Natural killer cell (primary cell): ENCODE measurements at regions not wholly inside any gene's neighbourhood (a gene's known extent, or its start where the extent isn't known, plus 50 kb on each side); places are given as distances from the start of the nearest gene placed in this dataset.

Experiments used
- ATAC-seq, 3 donors: fragments of 150-1000 bp in 2 of 3; fragments of 200-7000 bp in 1 of 3; cut with Tn5 transposase; 1 replicate in 1 of 3; 2 replicates in 2 of 3; pipeline ENCODE4 v1.10.0; 2021; ENCODE audit warnings: mild to moderate bottlenecking in 2 of 3, moderate library complexity in 2 of 3
- DNase-seq, 2 donors: peaks; one replicate each; pipeline versions ENCODE4 v3.0.0 to v3.0.0-alpha.2; 2013 to 2021; ENCODE audit warnings: mixed read lengths in 1 of 2
- H3K27ac ChIP-seq: one replicate; pipeline ENCODE4 v1.5.1; 2013; ENCODE audit warnings: mild to moderate bottlenecking, low read length
- H3K27me3 ChIP-seq: one replicate; pipeline ENCODE4 v1.6.1; 2013; ENCODE audit warnings: low read length; ENCODE audit not compliant: control insufficient read depth, insufficient read depth
- H3K36me3 ChIP-seq: one replicate; pipeline ENCODE4 v1.6.1; 2013; ENCODE audit warnings: low read length; ENCODE audit not compliant: control insufficient read depth, insufficient read depth
- H3K4me1 ChIP-seq: one replicate; pipeline ENCODE4 v1.6.1; 2013; ENCODE audit warnings: low read length; ENCODE audit not compliant: control insufficient read depth, insufficient read depth
- H3K4me3 ChIP-seq: one replicate; pipeline ENCODE4 v1.5.1; 2013; ENCODE audit warnings: low read length
- H3K9me3 ChIP-seq: one replicate; pipeline ENCODE4 v1.6.1; 2013; ENCODE audit warnings: low read length; ENCODE audit not compliant: control insufficient read depth, insufficient read depth
- H3K27ac Mint-ChIP-seq, 2 donors: one replicate each; pipeline ENCODE4 v1.8.0; 2022; ENCODE audit warnings: mild to moderate bottlenecking in 2 of 2, mixed read lengths in 2 of 2, moderate library complexity in 1 of 2
- H3K27me3 Mint-ChIP-seq, 2 donors: one replicate each; pipeline ENCODE4 v1.8.0; 2022; ENCODE audit warnings: low read depth in 2 of 2, mixed read lengths in 2 of 2
- H3K36me3 Mint-ChIP-seq: one replicate; pipeline ENCODE4 v1.8.0; 2022; ENCODE audit warnings: mixed read lengths
- H3K4me1 Mint-ChIP-seq, 2 donors: one replicate each; pipeline ENCODE4 v1.8.0; 2022; ENCODE audit warnings: mixed read lengths in 2 of 2
- H3K4me3 Mint-ChIP-seq: one replicate; pipeline ENCODE4 v1.8.0; 2022; ENCODE audit warnings: mild to moderate bottlenecking, moderate library complexity, mixed read lengths
- H3K9me3 Mint-ChIP-seq, 2 donors: one replicate each; pipeline ENCODE4 v1.8.0; 2022; ENCODE audit warnings: mixed read lengths in 2 of 2
- WGBS: methylation state at CpG from one replicate; pipeline ENCODE4 v1.1.7; 2013; ENCODE audit warnings: missing lambda C conversion rate; ENCODE audit not compliant: insufficient coverage; 5-methylcytosine and 5-hydroxymethylcytosine counted together
- intact Hi-C: fragments of 100-400 bp; cut with micrococcal nuclease; formaldehyde crosslinking; loops from one replicate; pipeline ENCODE4 v1.14.2; 2022
- TF ChIP-seq, protein P1 (sequence below): fragments of 200-600 bp; IDR thresholded peaks from one replicate; pipeline ENCODE4 v1.8.0; 2022; ENCODE audit warnings: antibody characterized with exemption

DNA sequence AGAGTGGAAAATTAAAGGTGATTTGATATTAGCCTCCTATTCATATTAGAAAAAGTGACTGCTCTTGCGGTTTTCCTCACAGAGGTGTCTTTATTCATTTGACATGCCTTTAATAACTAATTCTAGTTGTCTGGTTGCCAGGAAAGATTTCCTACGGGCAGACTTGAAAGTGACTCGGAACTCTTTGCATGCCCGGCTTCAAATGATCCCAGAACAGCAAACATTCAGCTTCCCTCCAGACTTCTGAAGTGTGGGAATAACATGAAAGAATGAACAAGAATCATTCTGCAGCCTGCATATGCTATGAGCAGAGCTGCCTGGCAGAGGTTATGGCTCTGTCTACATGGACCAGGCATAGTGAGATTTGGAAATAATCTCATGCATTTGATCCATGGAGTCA, 89.6 kb upstream of the PKDCC start:
- peaks cover 0 to 8% of the 10 kb centered on the region in 2 donors for H3K4me1 Mint-ChIP-seq
- H3K4me3 Mint-ChIP-seq, result no peak overlapping the region
- no peak overlapping the region for H3K27ac Mint-ChIP-seq
- no peaks in the 10 kb centered on the region for H3K36me3 Mint-ChIP-seq
- intact Hi-C loops, result no loop called here
- 89% methylated on average over 4 of the region's 4 CpGs for WGBS
- no peaks in the 10 kb centered on the region for H3K36me3 ChIP-seq
- no peaks in the 10 kb centered on the region for H3K9me3 ChIP-seq
- peaks cover 10% of the 10 kb centered on the region for H3K4me1 ChIP-seq
- no peak for DNase-seq
- peaks cover 14 to 35% of the 10 kb centered on the region in 2 donors for H3K27me3 Mint-ChIP-seq
- no peak overlapping the region for H3K27ac ChIP-seq
- no peak overlapping the region for H3K4me3 ChIP-seq
- TF ChIP-seq, protein P1, sequence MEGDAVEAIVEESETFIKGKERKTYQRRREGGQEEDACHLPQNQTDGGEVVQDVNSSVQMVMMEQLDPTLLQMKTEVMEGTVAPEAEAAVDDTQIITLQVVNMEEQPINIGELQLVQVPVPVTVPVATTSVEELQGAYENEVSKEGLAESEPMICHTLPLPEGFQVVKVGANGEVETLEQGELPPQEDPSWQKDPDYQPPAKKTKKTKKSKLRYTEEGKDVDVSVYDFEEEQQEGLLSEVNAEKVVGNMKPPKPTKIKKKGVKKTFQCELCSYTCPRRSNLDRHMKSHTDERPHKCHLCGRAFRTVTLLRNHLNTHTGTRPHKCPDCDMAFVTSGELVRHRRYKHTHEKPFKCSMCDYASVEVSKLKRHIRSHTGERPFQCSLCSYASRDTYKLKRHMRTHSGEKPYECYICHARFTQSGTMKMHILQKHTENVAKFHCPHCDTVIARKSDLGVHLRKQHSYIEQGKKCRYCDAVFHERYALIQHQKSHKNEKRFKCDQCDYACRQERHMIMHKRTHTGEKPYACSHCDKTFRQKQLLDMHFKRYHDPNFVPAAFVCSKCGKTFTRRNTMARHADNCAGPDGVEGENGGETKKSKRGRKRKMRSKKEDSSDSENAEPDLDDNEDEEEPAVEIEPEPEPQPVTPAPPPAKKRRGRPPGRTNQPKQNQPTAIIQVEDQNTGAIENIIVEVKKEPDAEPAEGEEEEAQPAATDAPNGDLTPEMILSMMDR, result no peak
- H3K9me3 Mint-ChIP-seq, result no peaks in the 10 kb centered on the region
- no peak for ATAC-seq
- H3K27me3 ChIP-seq, result no peaks in the 10 kb centered on the region

- Mint-ChIP-seq H3K9me3 (no peaks in the 10 kb centered on the region), H3K27ac (no peak overlapping the region), H3K36me3 (no peaks in the 10 kb centered on the region), H3K4me3 (no peak overlapping the region), H3K4me1 (peaks cover 0 to 4% of the 10 kb centered on the region in 2 donors), H3K27me3 (peaks cover 14 to 35% of the 10 kb centered on the region in 2 donors)
- no peak overlapping the region for H3K4me3 ChIP-seq
- ATAC-seq, result no peak
- H3K9me3 ChIP-seq, result no peaks in the 10 kb centered on the region
- peaks cover 7% of the 10 kb centered on the region for H3K4me1 ChIP-seq
- H3K27me3 ChIP-seq, result no peaks in the 10 kb centered on the region
- no peak overlapping the region for H3K27ac ChIP-seq
- DNase-seq, result no peak
- H3K36me3 ChIP-seq, result no peaks in the 10 kb centered on the region
- WGBS, result 92% methylated on average over 2 of the region's 2 CpGs
- intact Hi-C loops, result no loop called here
- TF ChIP-seq, protein P1, result no peak
Observed at GRCh38 chr2:41958775-41959174, 89.0 kb upstream of the PKDCC start.

- Histone ChIP-seq H3K9me3 (no peaks in the 10 kb centered on the region), H3K4me1 (peaks cover 5% of the 10 kb centered on the region), H3K4me3 (no peak overlapping the region), H3K36me3 (no peaks in the 10 kb centered on the region), H3K27me3 (no peaks in the 10 kb centered on the region), H3K27ac (no peak overlapping the region)
- Mint-ChIP-seq H3K9me3 (no peaks in the 10 kb centered on the region), H3K4me1 (no peaks in the 10 kb centered on the region), H3K27me3 (peaks cover 17 to 35% of the 10 kb centered on the region in 2 donors), H3K4me3 (no peak overlapping the region), H3K36me3 (no peaks in the 10 kb centered on the region), H3K27ac (no peak overlapping the region)
- ATAC-seq (no peak), DNase-seq (no peak)
- intact Hi-C loops, result no loop called here
- TF ChIP-seq, protein P1, result no peak
- 94% methylated on average over 1 of the region's 2 CpGs for WGBS
Observed at GRCh38 chr2:41959760-41960159, 88.1 kb upstream of the PKDCC start.

DNA sequence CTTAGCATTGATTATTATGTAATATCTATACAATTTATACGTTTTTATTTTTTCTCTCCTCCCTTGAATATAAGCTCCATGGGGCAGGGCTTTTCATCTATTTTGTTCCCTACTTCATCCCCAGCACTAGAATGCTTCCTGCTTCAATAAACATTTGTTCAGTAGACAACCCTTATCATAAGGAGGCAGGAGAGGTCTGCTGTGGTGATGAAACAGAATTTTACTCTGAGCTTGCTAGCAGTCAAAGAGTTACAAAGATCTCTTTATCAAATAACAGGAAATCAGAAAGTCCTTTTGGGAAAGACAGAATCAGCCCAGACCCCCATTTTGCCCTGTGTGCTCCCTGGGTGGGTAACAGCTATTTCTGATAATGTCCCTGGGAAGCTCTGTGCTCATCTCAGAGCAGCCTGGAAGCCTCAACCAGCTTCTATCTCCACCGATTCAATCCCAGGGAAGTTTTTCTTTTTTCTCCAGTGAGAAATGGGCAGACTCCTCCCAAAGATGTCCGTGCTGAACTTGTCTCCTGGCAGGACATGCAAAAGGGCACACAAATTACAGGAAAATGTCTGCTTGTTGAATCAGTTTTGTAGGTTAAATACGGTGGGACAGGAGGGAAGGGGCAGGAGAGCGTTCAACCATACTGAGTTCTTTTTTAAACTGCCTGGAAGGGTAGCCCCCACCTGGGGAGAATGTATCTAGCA, 84.7 kb upstream of the PKDCC start:
- H3K36me3 ChIP-seq, result no peaks in the 10 kb centered on the region
- peaks cover 18 to 28% of the 10 kb centered on the region in 2 donors for H3K27me3 Mint-ChIP-seq
- no peak overlapping the region for H3K4me3 ChIP-seq
- H3K4me1 Mint-ChIP-seq, result peaks cover 7 to 10% of the 10 kb centered on the region in 2 donors
- H3K27ac ChIP-seq, result no peak overlapping the region
- no peaks in the 10 kb centered on the region for H3K27me3 ChIP-seq
- intact Hi-C loops, result no loop called here
- ATAC-seq (no peak), DNase-seq (no peak)
- no peak overlapping the region for H3K4me3 Mint-ChIP-seq
- H3K36me3 Mint-ChIP-seq, result no peaks in the 10 kb centered on the region
- H3K27ac Mint-ChIP-seq, result no peak overlapping the region
- H3K9me3 ChIP-seq, result no peaks in the 10 kb centered on the region
- WGBS, result 79% methylated on average over 5 of the region's 5 CpGs
- H3K4me1 ChIP-seq, result no peaks in the 10 kb centered on the region
- TF ChIP-seq, protein P1, result no peak
- no peaks in the 10 kb centered on the region for H3K9me3 Mint-ChIP-seq
